Suprapubic skin (tissue), 4 donors: ENCODE measurements at regions not wholly inside any gene's neighbourhood (a gene's known extent, or its start where the extent isn't known, plus 50 kb on each side); places are given as distances from the start of the nearest gene placed in this dataset.

Source experiments
- DNase-seq, 2 donors: peaks; one replicate each; pipeline ENCODE4 v3.0.0-alpha.2; 2019; ENCODE audit warnings: low spot score in 2 of 2
- H3K27ac ChIP-seq: fragments of 200-600 bp; sonication (generic); one replicate; pipeline ENCODE4 v1.5.1; 2019
- H3K27me3 ChIP-seq: fragments of 200-600 bp; sonication (generic); one replicate; pipeline ENCODE4 v1.5.1; 2019
- H3K36me3 ChIP-seq: fragments of 200-600 bp; sonication (generic); one replicate; pipeline ENCODE4 v1.5.1; 2019
- H3K4me1 ChIP-seq: fragments of 200-600 bp; sonication (generic); one replicate; pipeline ENCODE4 v1.5.1; 2019
- H3K4me3 ChIP-seq: fragments of 200-600 bp; sonication (generic); one replicate; pipeline ENCODE4 v1.5.1; 2019; ENCODE audit warnings: mild to moderate bottlenecking
- H3K9me3 ChIP-seq: fragments of 200-600 bp; sonication (generic); one replicate; pipeline ENCODE4 v1.5.1; 2019
- CTCF ChIP-seq, 2 donors: fragments of 200-600 bp in 1 of 2; fragments of 450-650 bp in 1 of 2; sonication (generic) in 1 of 2; IDR thresholded peaks; one replicate each; pipeline ENCODE4 v1.5.1; 2016 to 2019; ENCODE audit warnings: antibody characterized with exemption in 2 of 2, mild to moderate bottlenecking in 1 of 2, moderate library complexity in 1 of 2
- EP300 ChIP-seq: sonication (generic); formaldehyde crosslinking; IDR thresholded peaks from one replicate; pipeline ENCODE4 v1.6.1; 2017; ENCODE audit warnings: antibody characterized with exemption
- POLR2A ChIP-seq, 2 donors: fragments of 450-650 bp; IDR thresholded peaks; one replicate each; pipeline ENCODE4 v1.6.1; 2017; ENCODE audit warnings: antibody characterized with exemption in 2 of 2, mild to moderate bottlenecking in 2 of 2, moderate library complexity in 2 of 2
- POLR2AphosphoS5 ChIP-seq, 3 donors: sonication (generic); formaldehyde crosslinking; IDR thresholded peaks; one replicate each; pipeline ENCODE4 v1.6.1; 2017; ENCODE audit warnings: antibody characterized with exemption in 3 of 3
- WGBS: methylation state at CpG from one replicate; pipeline ENCODE4 v1.1.5; 2018; 5-methylcytosine and 5-hydroxymethylcytosine counted together

- no CpG with 5 or more reads among the region's 3 CpGs for WGBS
Observed at GRCh38 chr13:26476782-26477142, 80.7 kb upstream of the WASF3 start.

GRCh38 chr13:26477681-26478080, 79.8 kb upstream of the WASF3 start:
- Histone ChIP-seq H3K9me3 (no peaks in the 10 kb centered on the region), H3K4me1 (peaks cover 24% of the 10 kb centered on the region), H3K36me3 (no peaks in the 10 kb centered on the region), H3K27me3 (no peaks in the 10 kb centered on the region), H3K4me3 (no peak overlapping the region), H3K27ac (no peak overlapping the region)
- TF ChIP-seq POLR2AphosphoS5 (IDR thresholded peaks at IDR 0.05) (no peak), EP300 (no peak), CTCF (IDR thresholded peaks at IDR 0.05) (no peak), POLR2A (IDR thresholded peaks at IDR 0.05) (no peak)
- WGBS: no CpG with 5 or more reads among the region's 6 CpGs
- DNase-seq: no peak

More at GRCh38 chr13:26476782-26477142, 80.7 kb upstream of the WASF3 start:
- peaks cover 20% of the 10 kb centered on the region for H3K4me1 ChIP-seq
- peak overlapping the region; percentile 52 for H3K27ac ChIP-seq
- H3K36me3 ChIP-seq: no peaks in the 10 kb centered on the region
- H3K27me3 ChIP-seq: no peaks in the 10 kb centered on the region
- peak overlapping the region; percentile 21 for H3K4me3 ChIP-seq
- no peak for DNase-seq
- TF ChIP-seq CTCF (IDR thresholded peaks at IDR 0.05): no peak
- no peak for TF ChIP-seq EP300
- H3K9me3 ChIP-seq: no peaks in the 10 kb centered on the region

- peaks cover 19% of the 10 kb centered on the region for H3K4me1 ChIP-seq
- DNase-seq: no peak
- no peak overlapping the region for H3K4me3 ChIP-seq
- WGBS: 60% methylated on average over 10 of the region's 10 CpGs
- no peaks in the 10 kb centered on the region for H3K27me3 ChIP-seq
- no peaks in the 10 kb centered on the region for H3K9me3 ChIP-seq
- H3K27ac ChIP-seq: no peak overlapping the region
- no peaks in the 10 kb centered on the region for H3K36me3 ChIP-seq
- no peak for TF ChIP-seq POLR2AphosphoS5 (IDR thresholded peaks at IDR 0.05)
- no peak for TF ChIP-seq CTCF (IDR thresholded peaks at IDR 0.05)
- no peak for TF ChIP-seq POLR2A (IDR thresholded peaks at IDR 0.05)
- no peak for TF ChIP-seq EP300
Observed at GRCh38 chr13:26480246-26480855, 77.1 kb upstream of the WASF3 start.

GRCh38 chr13:26482451-26483197, 74.9 kb upstream of the WASF3 start:
- 16% methylated on average over 3 of the region's 3 CpGs for WGBS
- H3K4me3 ChIP-seq: no peak overlapping the region
- H3K9me3 ChIP-seq: no peaks in the 10 kb centered on the region
- peaks cover 5% of the 10 kb centered on the region for H3K4me1 ChIP-seq
- H3K36me3 ChIP-seq: no peaks in the 10 kb centered on the region
- peak; percentile 75 to 86 for TF ChIP-seq CTCF (IDR thresholded peaks at IDR 0.05)
- no peak for TF ChIP-seq POLR2AphosphoS5 (IDR thresholded peaks at IDR 0.05)
- no peak for TF ChIP-seq POLR2A (IDR thresholded peaks at IDR 0.05)
- no peak for TF ChIP-seq EP300
- DNase-seq: peak in 1 of 2 donors; percentile 85
- no peak overlapping the region for H3K27ac ChIP-seq
- no peaks in the 10 kb centered on the region for H3K27me3 ChIP-seq

- Histone ChIP-seq H3K27me3 (no peaks in the 10 kb centered on the region), H3K27ac (no peak overlapping the region), H3K36me3 (no peaks in the 10 kb centered on the region), H3K4me3 (no peak overlapping the region), H3K9me3 (no peaks in the 10 kb centered on the region), H3K4me1 (peaks cover 5% of the 10 kb centered on the region)
- 70% methylated on average over 9 of the region's 9 CpGs for WGBS
- peak in 1 of 2 donors; percentile 28 for DNase-seq
- no peak for TF ChIP-seq POLR2AphosphoS5 (IDR thresholded peaks at IDR 0.05)
- no peak for TF ChIP-seq CTCF (IDR thresholded peaks at IDR 0.05)
- no peak for TF ChIP-seq POLR2A (IDR thresholded peaks at IDR 0.05)
- no peak for TF ChIP-seq EP300
Observed at GRCh38 chr13:26483546-26483945, 73.9 kb upstream of the WASF3 start.
